ENCODE measurements at regions not wholly inside any gene's neighbourhood (a gene's known extent, or its start where the extent isn't known, plus 50 kb on each side); places are given as distances from the start of the nearest gene placed in this dataset.
A peak's percentile ranks its signal among the peaks of the same experiment; 100 is the strongest.

DNA sequence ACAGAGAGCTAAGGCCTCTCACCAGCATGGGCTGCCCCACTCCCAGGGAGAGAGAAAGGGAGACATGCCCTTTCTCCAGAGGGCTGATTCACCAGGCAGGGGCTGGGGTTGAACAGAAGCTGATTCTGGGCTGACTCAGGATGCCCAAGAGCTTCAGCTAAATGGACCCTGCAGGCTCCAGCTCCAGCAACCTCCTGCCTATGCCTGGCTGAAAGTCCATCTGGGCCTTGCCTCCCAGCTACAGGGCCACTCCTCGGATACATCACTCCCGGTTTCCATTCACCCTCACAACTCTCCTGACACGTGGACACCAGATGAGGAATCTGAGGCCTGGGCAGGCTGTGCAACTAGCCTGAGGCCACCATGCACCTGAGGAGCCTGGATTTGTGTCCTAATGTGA lies 215.5 kb downstream of the BUD13 start:
- DNase-seq (ENCODE audit: extremely low read depth, low read depth) = peak; percentile 7
- no peak overlapping the region for H3K4me3 ChIP-seq (replicated peaks; ENCODE audit: low read depth, low read length)
- TF ChIP-seq, protein P1, sequence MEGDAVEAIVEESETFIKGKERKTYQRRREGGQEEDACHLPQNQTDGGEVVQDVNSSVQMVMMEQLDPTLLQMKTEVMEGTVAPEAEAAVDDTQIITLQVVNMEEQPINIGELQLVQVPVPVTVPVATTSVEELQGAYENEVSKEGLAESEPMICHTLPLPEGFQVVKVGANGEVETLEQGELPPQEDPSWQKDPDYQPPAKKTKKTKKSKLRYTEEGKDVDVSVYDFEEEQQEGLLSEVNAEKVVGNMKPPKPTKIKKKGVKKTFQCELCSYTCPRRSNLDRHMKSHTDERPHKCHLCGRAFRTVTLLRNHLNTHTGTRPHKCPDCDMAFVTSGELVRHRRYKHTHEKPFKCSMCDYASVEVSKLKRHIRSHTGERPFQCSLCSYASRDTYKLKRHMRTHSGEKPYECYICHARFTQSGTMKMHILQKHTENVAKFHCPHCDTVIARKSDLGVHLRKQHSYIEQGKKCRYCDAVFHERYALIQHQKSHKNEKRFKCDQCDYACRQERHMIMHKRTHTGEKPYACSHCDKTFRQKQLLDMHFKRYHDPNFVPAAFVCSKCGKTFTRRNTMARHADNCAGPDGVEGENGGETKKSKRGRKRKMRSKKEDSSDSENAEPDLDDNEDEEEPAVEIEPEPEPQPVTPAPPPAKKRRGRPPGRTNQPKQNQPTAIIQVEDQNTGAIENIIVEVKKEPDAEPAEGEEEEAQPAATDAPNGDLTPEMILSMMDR (IDR thresholded peaks at IDR 0.05; ENCODE audit: low read depth, low read length, missing control alignments) = no peak

DNA sequence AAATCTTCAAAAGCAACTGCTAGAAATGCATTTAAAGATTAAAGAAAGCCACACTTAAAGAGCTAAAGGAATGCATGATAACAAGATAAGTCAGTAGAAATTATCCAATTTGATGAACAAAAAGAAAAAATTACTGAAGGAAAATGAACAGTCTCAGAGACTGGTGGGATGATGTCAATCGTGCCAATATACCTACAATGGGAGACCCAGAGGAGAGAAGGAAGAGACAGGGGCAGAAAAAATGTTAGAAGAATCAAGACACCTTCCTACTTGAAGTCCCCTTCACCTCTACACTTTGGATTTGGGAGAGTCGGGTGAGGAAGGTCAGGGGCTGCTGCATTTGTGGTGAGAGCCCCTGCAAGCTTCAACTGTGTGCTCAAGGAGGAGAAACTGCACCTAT lies 216.3 kb downstream of the BUD13 start:
- H3K4me3 ChIP-seq (replicated peaks; ENCODE audit: low read depth, low read length) = no peak overlapping the region
- no peak for DNase-seq (ENCODE audit: extremely low read depth, low read depth)
- TF ChIP-seq, protein P1 (IDR thresholded peaks at IDR 0.05; ENCODE audit: low read depth, low read length, missing control alignments) = no peak

DNA sequence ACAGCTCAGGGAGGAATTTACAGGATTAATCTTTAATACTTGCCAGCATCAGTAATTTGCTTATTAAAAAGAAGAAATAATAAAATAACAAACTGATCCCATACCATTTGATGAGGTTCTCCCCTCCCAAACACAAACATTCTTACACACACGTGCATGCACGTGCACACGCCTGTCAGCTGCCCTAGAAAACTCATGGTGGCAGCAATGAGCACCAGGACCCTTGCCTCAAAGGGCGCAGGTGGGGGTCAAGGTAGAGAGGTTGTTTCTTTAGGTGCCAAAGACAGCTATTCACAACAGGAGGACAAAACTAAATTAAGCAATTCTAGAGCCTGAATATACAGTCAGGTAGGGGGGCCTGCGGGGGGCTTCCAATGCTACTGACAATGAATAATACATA lies 219.3 kb downstream of the BUD13 start:
- no peak for DNase-seq (ENCODE audit: extremely low read depth, low read depth)
- no peak overlapping the region for H3K4me3 ChIP-seq (replicated peaks; ENCODE audit: low read depth, low read length)
- TF ChIP-seq, protein P1 (IDR thresholded peaks at IDR 0.05; ENCODE audit: low read depth, low read length, missing control alignments) = no peak

DNA sequence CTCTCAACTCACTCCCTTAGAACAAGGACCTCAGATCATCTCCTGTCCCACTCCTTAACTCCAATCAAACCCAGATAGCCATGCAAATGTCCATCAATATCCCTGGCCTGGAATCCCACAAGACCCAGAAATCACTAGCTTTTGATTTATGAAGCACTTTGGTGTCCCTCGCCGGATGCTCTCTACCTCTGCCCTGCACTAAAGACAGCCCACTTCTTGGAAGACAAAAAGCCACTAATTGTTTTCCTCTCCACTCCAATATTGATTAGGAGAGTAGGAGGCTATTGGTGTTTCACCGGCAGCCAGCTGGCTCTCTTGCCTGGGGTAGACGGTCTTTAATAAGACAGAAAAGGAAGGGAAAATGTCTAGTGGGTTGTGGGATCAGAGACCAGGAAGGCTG lies 221.2 kb downstream of the BUD13 start:
- no peak for DNase-seq (ENCODE audit: extremely low read depth, low read depth)
- TF ChIP-seq, protein P1 (IDR thresholded peaks at IDR 0.05; ENCODE audit: low read depth, low read length, missing control alignments) = no peak
- H3K4me3 ChIP-seq (replicated peaks; ENCODE audit: low read depth, low read length) = no peak overlapping the region

DNA sequence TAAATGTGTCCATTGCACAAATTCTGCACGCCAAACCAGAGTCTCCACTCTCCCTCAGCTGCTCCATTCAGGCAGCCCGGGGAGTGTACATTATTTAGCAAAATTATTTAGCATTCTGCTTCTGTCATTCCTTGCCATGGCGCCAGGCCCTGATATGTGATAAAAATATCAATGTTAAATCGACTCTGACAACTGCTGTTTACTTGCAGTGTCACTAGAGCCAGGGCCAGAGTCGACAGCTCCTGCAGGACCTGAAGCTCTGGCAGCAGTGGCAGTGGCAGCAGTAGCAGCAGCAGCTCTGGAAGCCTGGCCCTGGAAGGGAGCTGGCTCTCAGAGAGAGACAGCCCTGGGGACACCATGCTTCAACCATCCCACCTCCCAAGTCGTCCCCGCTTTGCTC lies 224.5 kb downstream of the BUD13 start:
- no peak for DNase-seq (ENCODE audit: extremely low read depth, low read depth)
- TF ChIP-seq, protein P1 (IDR thresholded peaks at IDR 0.05; ENCODE audit: low read depth, low read length, missing control alignments) = no peak
- H3K4me3 ChIP-seq (replicated peaks; ENCODE audit: low read depth, low read length) = no peak overlapping the region

DNA sequence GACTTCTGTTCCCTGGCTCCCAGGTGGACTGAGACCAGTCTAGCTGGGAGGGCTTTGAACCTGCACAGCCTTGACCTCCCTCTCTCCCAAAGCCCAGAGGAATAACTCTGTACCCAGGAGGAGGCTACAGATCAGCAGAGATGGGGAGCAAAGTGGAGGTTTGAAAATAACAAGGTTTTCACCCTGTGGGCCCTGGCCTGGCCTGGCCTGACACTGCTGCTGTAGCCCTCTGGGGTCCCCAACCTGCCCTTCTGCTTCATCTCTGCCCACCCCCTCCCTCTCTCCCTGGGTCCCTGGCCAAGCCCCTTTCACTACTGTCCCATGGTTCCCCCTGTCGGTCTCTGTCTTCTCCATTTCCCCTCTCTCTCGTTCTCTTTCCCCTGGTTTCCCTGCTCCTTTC lies 225.2 kb downstream of the BUD13 start:
- no peak overlapping the region for H3K4me3 ChIP-seq (replicated peaks; ENCODE audit: low read depth, low read length)
- TF ChIP-seq, protein P1 (IDR thresholded peaks at IDR 0.05; ENCODE audit: low read depth, low read length, missing control alignments) = no peak
- no peak for DNase-seq (ENCODE audit: extremely low read depth, low read depth)

DNA sequence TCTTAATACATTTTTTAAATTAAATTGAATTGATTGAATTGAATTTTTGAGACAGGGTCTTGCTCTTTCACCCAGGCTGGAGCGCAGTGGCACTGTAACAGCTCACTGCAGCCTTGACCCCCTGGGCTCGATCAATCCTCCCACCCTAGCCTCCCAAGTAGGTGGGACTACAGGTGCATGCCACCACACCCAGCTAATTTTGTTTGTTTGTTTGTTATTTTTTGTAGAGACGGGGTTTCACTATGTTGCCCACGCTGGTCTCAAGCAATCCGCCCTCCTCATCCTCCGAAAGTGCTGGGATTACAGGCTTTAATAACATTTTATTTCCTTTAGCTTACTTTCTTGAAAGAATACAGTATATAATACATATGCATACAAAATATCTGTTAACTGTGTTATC lies 226.9 kb downstream of the BUD13 start:
- TF ChIP-seq, protein P1 (IDR thresholded peaks at IDR 0.05; ENCODE audit: low read depth, low read length, missing control alignments) = no peak
- DNase-seq (ENCODE audit: extremely low read depth, low read depth) = no peak
- no peak overlapping the region for H3K4me3 ChIP-seq (replicated peaks; ENCODE audit: low read depth, low read length)
